Peyer's patch (tissue), 4 donors: ENCODE measurements at regions not wholly inside any gene's neighbourhood (a gene's known extent, or its start where the extent isn't known, plus 50 kb on each side); places are given as distances from the start of the nearest gene placed in this dataset.

Experiments
- POLR2A ChIP-seq, 2 donors: fragments of 450-650 bp; IDR thresholded peaks; one replicate each; pipeline ENCODE4 v1.5.1; 2017; ENCODE audit warnings: antibody characterized with exemption in 2 of 2, mild to moderate bottlenecking in 2 of 2, moderate library complexity in 2 of 2
- TF ChIP-seq, protein P1 (sequence below), 6 experiments: fragments of 450-650 bp in 4 of 6; fragments of 200-600 bp in 2 of 6; sonication (generic) in 1 of 6; IDR thresholded peaks; one replicate each; pipeline ENCODE4 v1.5.1; 2017 to 2019; ENCODE audit warnings: antibody characterized with exemption in 6 of 6, mild to moderate bottlenecking in 3 of 6, moderate library complexity in 1 of 6

GRCh38 chr1:114203595-114204128 lies 50.0 kb upstream of the SYT6 start:
- TF ChIP-seq POLR2A (IDR thresholded peaks at IDR 0.05): no peak
- TF ChIP-seq, protein P1, sequence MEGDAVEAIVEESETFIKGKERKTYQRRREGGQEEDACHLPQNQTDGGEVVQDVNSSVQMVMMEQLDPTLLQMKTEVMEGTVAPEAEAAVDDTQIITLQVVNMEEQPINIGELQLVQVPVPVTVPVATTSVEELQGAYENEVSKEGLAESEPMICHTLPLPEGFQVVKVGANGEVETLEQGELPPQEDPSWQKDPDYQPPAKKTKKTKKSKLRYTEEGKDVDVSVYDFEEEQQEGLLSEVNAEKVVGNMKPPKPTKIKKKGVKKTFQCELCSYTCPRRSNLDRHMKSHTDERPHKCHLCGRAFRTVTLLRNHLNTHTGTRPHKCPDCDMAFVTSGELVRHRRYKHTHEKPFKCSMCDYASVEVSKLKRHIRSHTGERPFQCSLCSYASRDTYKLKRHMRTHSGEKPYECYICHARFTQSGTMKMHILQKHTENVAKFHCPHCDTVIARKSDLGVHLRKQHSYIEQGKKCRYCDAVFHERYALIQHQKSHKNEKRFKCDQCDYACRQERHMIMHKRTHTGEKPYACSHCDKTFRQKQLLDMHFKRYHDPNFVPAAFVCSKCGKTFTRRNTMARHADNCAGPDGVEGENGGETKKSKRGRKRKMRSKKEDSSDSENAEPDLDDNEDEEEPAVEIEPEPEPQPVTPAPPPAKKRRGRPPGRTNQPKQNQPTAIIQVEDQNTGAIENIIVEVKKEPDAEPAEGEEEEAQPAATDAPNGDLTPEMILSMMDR (IDR thresholded peaks at IDR 0.05): no peak
